ENCODE measurements at regions not wholly inside any gene's neighbourhood (a gene's known extent, or its start where the extent isn't known, plus 50 kb on each side); places are given as distances from the start of the nearest gene placed in this dataset.

DNA sequence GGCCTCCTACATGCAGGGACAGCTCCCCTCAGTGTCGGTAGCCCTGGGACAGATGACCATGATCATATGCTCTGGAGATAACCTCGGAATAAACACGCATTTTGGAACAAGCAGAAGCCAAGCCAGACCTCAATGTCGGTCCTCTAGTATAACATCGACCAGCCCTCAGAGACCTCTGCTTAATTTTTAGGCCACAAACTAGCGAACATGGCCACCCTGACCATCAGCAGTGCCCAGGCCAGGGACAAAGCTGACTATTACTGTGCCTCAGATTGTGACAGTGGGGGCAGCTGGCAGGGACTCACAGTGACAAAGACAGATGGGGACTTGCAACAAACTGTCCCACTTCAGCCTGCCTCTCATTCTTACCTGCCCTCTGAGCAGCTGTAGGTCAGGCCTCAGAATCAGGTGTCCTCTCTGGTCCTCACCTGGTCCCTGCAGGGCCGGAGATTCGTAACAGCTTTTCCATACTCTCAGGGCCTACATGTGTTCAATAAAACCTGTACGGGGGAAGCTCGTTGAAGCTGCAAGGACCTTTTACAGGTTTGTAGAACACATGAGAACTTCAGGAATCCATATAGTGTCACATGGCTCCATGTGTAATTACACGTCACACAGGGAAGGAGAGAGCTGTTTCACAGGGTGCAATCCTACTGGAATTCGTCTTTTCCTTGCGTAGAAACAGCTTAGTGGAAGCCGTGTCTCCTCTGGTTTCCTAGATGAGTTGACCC, 72.8 kb upstream of the IGLL5 start:
- H2AFZ ChIP-seq (ENCODE audit: low read length) = no peak overlapping the region
- H3K9ac ChIP-seq (ENCODE audit: low read length) = no peak overlapping the region
- H3K9me2 ChIP-seq (ENCODE audit: low read depth, low read length) = no peaks in the 10 kb centered on the region
- no peak overlapping the region for H3K4me2 ChIP-seq (ENCODE audit: low read length)
- no peak overlapping the region for H3K27ac ChIP-seq (ENCODE audit: low read depth, low read length, poor library complexity, severe bottlenecking)
- no peaks in the 10 kb centered on the region for H3K79me2 ChIP-seq (ENCODE audit: insufficient read depth, low read length)
- no peaks in the 10 kb centered on the region for H3K36me3 ChIP-seq (ENCODE audit: insufficient read depth, low read length)
- no peak overlapping the region for H3K4me3 ChIP-seq (ENCODE audit: low read depth, low read length, poor library complexity, severe bottlenecking)
- H4K20me1 ChIP-seq (ENCODE audit: insufficient read depth, low read length) = no peaks in the 10 kb centered on the region
- H3F3A ChIP-seq (ENCODE audit: insufficient read depth, low read length) = no peaks in the 10 kb centered on the region
- no peaks in the 10 kb centered on the region for H3K9me3 ChIP-seq (ENCODE audit: low read length)
- TF ChIP-seq, protein P1, sequence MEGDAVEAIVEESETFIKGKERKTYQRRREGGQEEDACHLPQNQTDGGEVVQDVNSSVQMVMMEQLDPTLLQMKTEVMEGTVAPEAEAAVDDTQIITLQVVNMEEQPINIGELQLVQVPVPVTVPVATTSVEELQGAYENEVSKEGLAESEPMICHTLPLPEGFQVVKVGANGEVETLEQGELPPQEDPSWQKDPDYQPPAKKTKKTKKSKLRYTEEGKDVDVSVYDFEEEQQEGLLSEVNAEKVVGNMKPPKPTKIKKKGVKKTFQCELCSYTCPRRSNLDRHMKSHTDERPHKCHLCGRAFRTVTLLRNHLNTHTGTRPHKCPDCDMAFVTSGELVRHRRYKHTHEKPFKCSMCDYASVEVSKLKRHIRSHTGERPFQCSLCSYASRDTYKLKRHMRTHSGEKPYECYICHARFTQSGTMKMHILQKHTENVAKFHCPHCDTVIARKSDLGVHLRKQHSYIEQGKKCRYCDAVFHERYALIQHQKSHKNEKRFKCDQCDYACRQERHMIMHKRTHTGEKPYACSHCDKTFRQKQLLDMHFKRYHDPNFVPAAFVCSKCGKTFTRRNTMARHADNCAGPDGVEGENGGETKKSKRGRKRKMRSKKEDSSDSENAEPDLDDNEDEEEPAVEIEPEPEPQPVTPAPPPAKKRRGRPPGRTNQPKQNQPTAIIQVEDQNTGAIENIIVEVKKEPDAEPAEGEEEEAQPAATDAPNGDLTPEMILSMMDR (IDR thresholded peaks at IDR 0.05; ENCODE audit: low read length) = no peak
- no peak for TF ChIP-seq EZH2 (IDR thresholded peaks at IDR 0.05; ENCODE audit: borderline replicate concordance, low read length)
- peaks cover 74% of the 10 kb centered on the region for H3K4me1 ChIP-seq (ENCODE audit: insufficient read depth, low read length, severe bottlenecking)
- H3K27me3 ChIP-seq (ENCODE audit: insufficient read depth, low read length) = no peaks in the 10 kb centered on the region

DNA sequence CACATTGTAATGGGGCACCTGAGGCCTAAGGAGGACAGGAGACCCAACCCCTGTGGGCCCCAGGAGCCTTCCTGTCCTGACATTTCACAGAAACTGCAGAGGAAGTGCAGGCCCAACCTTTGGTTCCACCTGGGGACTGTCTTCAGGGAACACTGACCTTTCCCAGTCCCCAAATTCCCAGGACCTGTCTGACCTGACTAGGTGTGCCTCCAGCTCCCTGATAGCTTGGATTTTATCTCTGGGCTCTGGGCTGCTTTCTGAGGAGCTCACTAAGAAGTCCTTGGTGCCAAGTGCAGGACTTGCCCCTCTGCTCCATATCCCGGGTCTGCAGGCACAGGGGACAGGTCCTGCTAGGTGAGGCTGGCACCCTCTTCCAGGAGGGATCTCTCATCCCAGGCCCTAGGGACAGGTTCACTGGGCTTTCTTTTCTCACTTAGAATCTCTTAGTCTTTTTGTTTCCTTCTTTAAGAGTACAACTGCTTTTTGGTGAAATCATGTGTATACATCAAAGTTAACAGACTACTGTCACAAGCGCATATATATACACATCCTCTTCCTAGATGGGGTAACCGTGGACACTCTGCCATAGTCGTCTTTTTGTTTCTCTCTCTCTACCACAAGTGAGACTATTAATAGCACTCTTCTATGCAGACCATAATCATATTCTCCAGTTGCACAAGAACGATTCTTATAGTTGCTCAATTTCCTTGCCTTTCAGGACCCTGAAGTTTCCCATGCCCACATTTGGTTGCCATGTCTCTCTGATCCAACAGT, 72.0 kb upstream of the IGLL5 start:
- TF ChIP-seq, protein P1 (IDR thresholded peaks at IDR 0.05; ENCODE audit: low read length) = no peak
- no peak for TF ChIP-seq EZH2 (IDR thresholded peaks at IDR 0.05; ENCODE audit: borderline replicate concordance, low read length)
- Histone ChIP-seq H2AFZ (ENCODE audit: low read length) (no peak overlapping the region), H3K4me1 (ENCODE audit: insufficient read depth, low read length, severe bottlenecking) (peaks cover 76% of the 10 kb centered on the region), H3K4me2 (ENCODE audit: low read length) (peak overlapping the region; percentile 26; the same call in 1 of the 2 replicates), H3K9me2 (ENCODE audit: low read depth, low read length) (no peaks in the 10 kb centered on the region), H3K9me3 (ENCODE audit: low read length) (no peaks in the 10 kb centered on the region), H3K27ac (ENCODE audit: low read depth, low read length, poor library complexity, severe bottlenecking) (peak overlapping the region; percentile 28), H3K9ac (ENCODE audit: low read length) (no peak overlapping the region), H4K20me1 (ENCODE audit: insufficient read depth, low read length) (no peaks in the 10 kb centered on the region), H3K27me3 (ENCODE audit: insufficient read depth, low read length) (no peaks in the 10 kb centered on the region), H3K36me3 (ENCODE audit: insufficient read depth, low read length) (no peaks in the 10 kb centered on the region), H3F3A (ENCODE audit: insufficient read depth, low read length) (no peaks in the 10 kb centered on the region), H3K4me3 (ENCODE audit: low read depth, low read length, poor library complexity, severe bottlenecking) (no peak overlapping the region), H3K79me2 (ENCODE audit: insufficient read depth, low read length) (no peaks in the 10 kb centered on the region)

DNA sequence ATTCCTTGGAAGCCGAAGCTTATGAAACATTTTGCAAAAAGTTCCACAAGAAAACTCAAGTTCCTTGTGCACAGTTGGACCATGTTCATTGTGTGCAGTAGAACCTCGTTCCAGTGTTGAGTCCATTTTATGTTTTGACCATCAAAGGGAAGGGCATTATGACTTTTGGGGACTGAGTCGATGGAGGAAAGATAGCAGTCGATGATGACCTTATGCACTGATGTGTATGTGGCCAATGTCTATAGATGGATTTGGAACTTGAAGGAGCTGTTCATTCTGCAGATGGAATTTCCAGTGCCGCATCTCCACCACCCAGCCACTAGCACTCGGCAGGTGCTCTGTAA, 71.5 kb upstream of the IGLL5 start:
- Histone ChIP-seq H3K36me3 (ENCODE audit: insufficient read depth, low read length) (no peaks in the 10 kb centered on the region), H3K9me3 (ENCODE audit: low read length) (no peaks in the 10 kb centered on the region), H3K27me3 (ENCODE audit: insufficient read depth, low read length) (no peaks in the 10 kb centered on the region), H3K79me2 (ENCODE audit: insufficient read depth, low read length) (no peaks in the 10 kb centered on the region), H3K27ac (ENCODE audit: low read depth, low read length, poor library complexity, severe bottlenecking) (peak overlapping the region; percentile 28), H3K9me2 (ENCODE audit: low read depth, low read length) (no peaks in the 10 kb centered on the region), H4K20me1 (ENCODE audit: insufficient read depth, low read length) (no peaks in the 10 kb centered on the region), H3K4me2 (ENCODE audit: low read length) (peak overlapping the region; percentile 26; the same call in 1 of the 2 replicates), H3K9ac (ENCODE audit: low read length) (no peak overlapping the region), H2AFZ (ENCODE audit: low read length) (no peak overlapping the region), H3K4me3 (ENCODE audit: low read depth, low read length, poor library complexity, severe bottlenecking) (no peak overlapping the region), H3K4me1 (ENCODE audit: insufficient read depth, low read length, severe bottlenecking) (peaks cover 76% of the 10 kb centered on the region), H3F3A (ENCODE audit: insufficient read depth, low read length) (no peaks in the 10 kb centered on the region)
- TF ChIP-seq, protein P1 (IDR thresholded peaks at IDR 0.05; ENCODE audit: low read length) = no peak
- TF ChIP-seq EZH2 (IDR thresholded peaks at IDR 0.05; ENCODE audit: borderline replicate concordance, low read length) = no peak

Data from OCI-LY1 (cell line).